SK-N-SH (cell line): ENCODE measurements at regions not wholly inside any gene's neighbourhood (a gene's known extent, or its start where the extent isn't known, plus 50 kb on each side); places are given as distances from the start of the nearest gene placed in this dataset.

Experiments
- CTCF ChIA-PET: fragments of 300-600, 350-600 bp; formaldehyde crosslinking; extraction: SDS; loops from one replicate; lab custom pipeline; 2021; lab: Yijun Ruan, JAX
- POLR2A ChIA-PET: fragments of 350-600 bp; sonication (Branson Sonifier 250); formaldehyde crosslinking; extraction: SDS; loops from one replicate; lab custom pipeline; 2020; ENCODE audit warnings: antibody characterized with exemption, inconsistent platforms; lab: Yijun Ruan, JAX
- DNase-seq: peaks from one replicate; pipeline ENCODE4 v3.0.0; 2012
- H2AFZ ChIP-seq: fragments of 200-600 bp; sonication (generic); 2 replicates; pipeline ENCODE4 v1.8.1; 2016; ENCODE audit warnings: antibody characterized with exemption, mild to moderate bottlenecking, low read depth
- H3F3A ChIP-seq: fragments of 200-600 bp; sonication (generic); replicated peaks from 2 replicates; pipeline ENCODE3; 2016; ENCODE audit warnings: antibody characterized with exemption, mild to moderate bottlenecking; ENCODE audit not compliant: insufficient read depth
- H3K27ac ChIP-seq, 2 experiments: fragments of 200-500 bp in 1 of 2; fragments of 200-600 bp in 1 of 2; sonication (Bioruptor generic) in 1 of 2; sonication (generic), shearing (Covaris generic) in 1 of 2; 2 replicates each; pipeline versions ENCODE4 v1.5.1 to v1.6.1; 2014 to 2016; ENCODE audit warnings: low read depth in 2 of 2, inconsistent platforms in 1 of 2, low read length in 1 of 2, mild to moderate bottlenecking in 1 of 2, mixed read lengths in 1 of 2
- H3K27me3 ChIP-seq: fragments of 200-600 bp; sonication (generic), shearing (Covaris generic); 2 replicates; pipeline ENCODE4 v1.6.1; 2016; ENCODE audit warnings: mixed run types; ENCODE audit not compliant: insufficient read depth
- H3K36me3 ChIP-seq, 2 experiments: fragments of 200-500 bp in 1 of 2; fragments of 200-600 bp in 1 of 2; sonication (Bioruptor generic) in 1 of 2; sonication (generic) in 1 of 2; replicated peaks in 1 of 2; 2 replicates each; pipeline versions ENCODE3 to v1.5.1; 2014 to 2016; ENCODE audit warnings: low read length in 1 of 2, mild to moderate bottlenecking in 1 of 2; ENCODE audit not compliant: insufficient read depth in 2 of 2, control insufficient read depth in 1 of 2
- H3K4me1 ChIP-seq, 2 experiments: fragments of 200-500 bp in 1 of 2; fragments of 200-600 bp in 1 of 2; sonication (Bioruptor generic) in 1 of 2; sonication (generic), shearing (Covaris generic) in 1 of 2; 2 replicates each; pipeline versions ENCODE4 v1.5.1 to v1.6.1; 2014 to 2016; ENCODE audit warnings: low read depth in 1 of 2, low read length in 1 of 2, mixed run types in 1 of 2; ENCODE audit not compliant: insufficient read depth in 2 of 2, control insufficient read depth in 1 of 2
- H3K4me2 ChIP-seq: fragments of 200-600 bp; sonication (generic), shearing (Covaris generic); 2 replicates; pipeline ENCODE4 v1.6.1; 2017; ENCODE audit warnings: mixed run types
- H3K4me3 ChIP-seq, 2 experiments: fragments of 200-500 bp in 1 of 2; fragments of 200-600 bp in 1 of 2; sonication (Bioruptor generic) in 1 of 2; sonication (generic), shearing (Covaris generic) in 1 of 2; 2 replicates each; pipeline versions ENCODE4 v1.5.1 to v1.8.1; 2014 to 2016; ENCODE audit warnings: low read depth in 2 of 2, inconsistent platforms in 1 of 2, low read length in 1 of 2, mild to moderate bottlenecking in 1 of 2, mixed read lengths in 1 of 2, moderate library complexity in 1 of 2
- H3K79me2 ChIP-seq: fragments of 200-600 bp; sonication (generic); 2 replicates; pipeline ENCODE4 v1.8.1; 2017; ENCODE audit warnings: mild to moderate bottlenecking; ENCODE audit not compliant: insufficient read depth
- H3K9ac ChIP-seq: fragments of 200-600 bp; sonication (generic); 2 replicates; pipeline ENCODE4 v1.6.1; 2017; ENCODE audit warnings: mixed run types
- H3K9me2 ChIP-seq: fragments of 200-600 bp; sonication (generic); 2 replicates; pipeline ENCODE4 v1.6.1; 2017; ENCODE audit warnings: mixed run types
- H3K9me3 ChIP-seq: fragments of 200-600 bp; sonication (generic); 2 replicates; pipeline ENCODE4 v1.6.1; 2017; ENCODE audit warnings: mixed run types, mild to moderate bottlenecking, moderate library complexity
- H4K20me1 ChIP-seq: fragments of 200-600 bp; sonication (generic); 2 replicates; pipeline ENCODE4 v1.6.1; 2017; ENCODE audit warnings: mild to moderate bottlenecking, mixed run types; ENCODE audit not compliant: insufficient read depth
- CHD2 ChIP-seq: fragments of 150-350 bp; IDR thresholded peaks from 2 replicates; pipeline ENCODE4 v1.6.1; 2018; ENCODE audit warnings: low read length; ENCODE audit not compliant: partially characterized antibody
- CTCF ChIP-seq: fragments of 200-600 bp; sonication (generic); IDR thresholded peaks from 2 replicates; pipeline ENCODE4 v1.6.1; 2017; ENCODE audit warnings: antibody characterized with exemption, mild to moderate bottlenecking, moderate library complexity
- FOSL2 ChIP-seq: IDR thresholded peaks from 2 replicates; pipeline ENCODE4 v1.4.0; 2012; ENCODE audit warnings: low read depth, mild to moderate bottlenecking, moderate library complexity, borderline replicate concordance
- FOXJ3 ChIP-seq: sonication (generic); formaldehyde crosslinking; IDR thresholded peaks from 2 replicates; pipeline ENCODE4 v1.5.1; 2020; ENCODE audit warnings: mild to moderate bottlenecking, missing genetic modification reagents
- FOXM1 ChIP-seq: IDR thresholded peaks from 2 replicates; pipeline ENCODE4 v1.4.0; 2012; ENCODE audit warnings: low read depth, mild to moderate bottlenecking
- GABPA ChIP-seq: IDR thresholded peaks from 2 replicates; pipeline ENCODE4 v1.4.0; 2012; ENCODE audit warnings: low read depth, mild to moderate bottlenecking
- GATA2 ChIP-seq: sonication (generic); formaldehyde crosslinking; IDR thresholded peaks from 2 replicates; pipeline ENCODE4 v1.5.0; 2020; ENCODE audit warnings: mild to moderate bottlenecking, missing genetic modification reagents
- IRF3 ChIP-seq: fragments of 150-350 bp; IDR thresholded peaks from 2 replicates; pipeline ENCODE4 v1.6.1; 2016; ENCODE audit warnings: mild to moderate bottlenecking, low read depth, low read length
- JUND ChIP-seq: IDR thresholded peaks from 2 replicates; pipeline ENCODE4 v1.4.0; 2012
- MEF2A ChIP-seq: IDR thresholded peaks from 2 replicates; pipeline ENCODE4 v1.4.0; 2012; ENCODE audit warnings: low read depth, borderline replicate concordance
- MXI1 ChIP-seq: IDR thresholded peaks from 2 replicates; pipeline ENCODE4 v1.6.1; 2012; ENCODE audit warnings: mild to moderate bottlenecking, low read depth, low read length, improper control_type of control experiment
- NRF1 ChIP-seq: IDR thresholded peaks from 2 replicates; pipeline ENCODE4 v1.6.1; 2012; ENCODE audit warnings: low read depth, mild to moderate bottlenecking, low read length
- RAD21 ChIP-seq: IDR thresholded peaks from 2 replicates; pipeline ENCODE4 v1.6.1; 2012; ENCODE audit warnings: mild to moderate bottlenecking, low read length
- RCOR1 ChIP-seq: fragments of 150-350 bp; IDR thresholded peaks from 2 replicates; pipeline ENCODE4 v1.6.1; 2017; ENCODE audit warnings: antibody characterized with exemption, low read length
- REST ChIP-seq: IDR thresholded peaks from 2 replicates; pipeline ENCODE4 v1.6.1; 2012; ENCODE audit warnings: mild to moderate bottlenecking, low read depth, low read length, moderate library complexity
- RXRA ChIP-seq: IDR thresholded peaks from 2 replicates; pipeline ENCODE4 v1.4.0; 2012; ENCODE audit warnings: low read depth, mild to moderate bottlenecking, borderline replicate concordance
- TCF12 ChIP-seq: IDR thresholded peaks from 2 replicates; pipeline ENCODE4 v1.4.0; 2012
- TEAD4 ChIP-seq: IDR thresholded peaks from 2 replicates; pipeline ENCODE4 v1.4.0; 2012; ENCODE audit warnings: mild to moderate bottlenecking, borderline replicate concordance; ENCODE audit not compliant: insufficient read depth
- USF1 ChIP-seq: IDR thresholded peaks from 2 replicates; pipeline ENCODE4 v1.4.0; 2012; ENCODE audit warnings: low read depth, borderline replicate concordance
- WGBS: methylation state at CpG from one replicate; pipeline ENCODE4 v1.1.6; 2017; ENCODE audit warnings: low lambda C conversion rate; 5-methylcytosine and 5-hydroxymethylcytosine counted together
- TF ChIP-seq, protein P1 (sequence below): fragments of 150-350 bp; IDR thresholded peaks from 2 replicates; pipeline ENCODE4 v1.6.1; 2017; ENCODE audit warnings: antibody characterized with exemption, low read length, low read depth, borderline replicate concordance
- TF ChIP-seq, protein P2 (sequence below): IDR thresholded peaks from 2 replicates; pipeline ENCODE4 v1.4.0; 2012; ENCODE audit warnings: low read depth

DNA sequence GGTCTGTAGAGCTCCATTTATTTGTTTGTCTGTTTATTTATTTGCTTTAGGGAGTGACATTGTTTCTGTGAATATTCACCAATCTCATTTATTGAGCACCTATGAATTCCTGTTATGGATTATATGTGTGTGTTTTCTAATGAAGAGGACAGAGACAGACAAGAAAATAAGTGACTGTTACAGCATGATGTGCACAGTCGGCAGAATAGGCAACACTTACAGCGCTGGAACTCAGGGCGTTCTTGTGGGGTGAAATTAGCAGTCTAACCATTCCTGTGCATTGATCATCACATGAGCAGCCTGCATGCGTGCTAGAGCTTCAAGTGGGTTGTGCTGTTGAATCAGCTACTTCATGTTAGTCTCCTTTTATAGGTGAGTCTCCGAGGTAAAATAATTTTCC lies 960.7 kb downstream of the SLC4A3 start:
- H4K20me1 ChIP-seq, result no peaks in the 10 kb centered on the region
- no peak overlapping the region for H3K4me2 ChIP-seq
- no peaks in the 10 kb centered on the region for H3K27me3 ChIP-seq
- no peak overlapping the region for H2AFZ ChIP-seq
- H3K4me3 ChIP-seq, result no peak overlapping the region
- 9% methylated on average over 5 of the region's 5 CpGs for WGBS
- ChIA-PET POLR2A (no interaction called here), CTCF (no interaction called here)
- DNase-seq, result no peak
- no peaks in the 10 kb centered on the region; a peak in 1 of 4 replicates for H3K4me1 ChIP-seq
- no peaks in the 10 kb centered on the region for H3F3A ChIP-seq
- no peak overlapping the region for H3K9ac ChIP-seq
- H3K9me3 ChIP-seq, result no peaks in the 10 kb centered on the region
- H3K9me2 ChIP-seq, result no peaks in the 10 kb centered on the region
- TF ChIP-seq CHD2 (no peak), FOSL2 (no peak), MXI1 (no peak), TCF12 (no peak), TEAD4 (no peak), RCOR1 (no peak), FOXJ3 (CRISPR knock-in tag) (no peak), RXRA (no peak), FOXM1 (no peak), NRF1 (no peak), CTCF (no peak), JUND (no peak), GABPA (no peak), MEF2A (no peak), RAD21 (no peak)
- TF ChIP-seq, protein P1, sequence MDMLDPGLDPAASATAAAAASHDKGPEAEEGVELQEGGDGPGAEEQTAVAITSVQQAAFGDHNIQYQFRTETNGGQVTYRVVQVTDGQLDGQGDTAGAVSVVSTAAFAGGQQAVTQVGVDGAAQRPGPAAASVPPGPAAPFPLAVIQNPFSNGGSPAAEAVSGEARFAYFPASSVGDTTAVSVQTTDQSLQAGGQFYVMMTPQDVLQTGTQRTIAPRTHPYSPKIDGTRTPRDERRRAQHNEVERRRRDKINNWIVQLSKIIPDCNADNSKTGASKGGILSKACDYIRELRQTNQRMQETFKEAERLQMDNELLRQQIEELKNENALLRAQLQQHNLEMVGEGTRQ, result no peak
- TF ChIP-seq, protein P2, sequence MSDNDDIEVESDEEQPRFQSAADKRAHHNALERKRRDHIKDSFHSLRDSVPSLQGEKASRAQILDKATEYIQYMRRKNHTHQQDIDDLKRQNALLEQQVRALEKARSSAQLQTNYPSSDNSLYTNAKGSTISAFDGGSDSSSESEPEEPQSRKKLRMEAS, result no peak
- H3K27ac ChIP-seq, result no peak overlapping the region
- no peaks in the 10 kb centered on the region for H3K79me2 ChIP-seq
- H3K36me3 ChIP-seq, result no peaks in the 10 kb centered on the region

DNA sequence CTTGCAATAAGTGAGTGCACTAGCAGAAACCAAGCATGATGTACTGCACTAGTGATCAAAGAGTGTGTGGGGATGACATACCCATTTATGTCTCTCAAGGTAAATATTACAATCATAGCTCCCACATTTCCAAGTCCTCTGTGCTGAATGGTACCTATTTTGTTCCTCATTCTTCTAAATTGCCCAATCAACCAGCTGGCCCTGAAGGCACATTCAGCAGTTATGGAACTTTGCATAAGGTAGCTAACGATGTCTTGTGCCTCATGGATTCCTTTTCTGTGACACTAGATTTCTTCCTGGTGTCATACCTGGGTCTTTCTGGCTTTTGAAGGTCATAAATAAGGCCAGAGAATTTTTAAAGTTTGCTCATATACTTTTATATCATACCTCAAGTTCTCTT lies 963.0 kb downstream of the SLC4A3 start:
- H3K9me3 ChIP-seq, result no peaks in the 10 kb centered on the region
- no peaks in the 10 kb centered on the region for H3K9me2 ChIP-seq
- DNase-seq, result no peak
- H3K36me3 ChIP-seq, result no peaks in the 10 kb centered on the region
- POLR2A ChIA-PET, result no interaction called here
- H2AFZ ChIP-seq, result no peak overlapping the region
- H3F3A ChIP-seq, result no peaks in the 10 kb centered on the region
- WGBS, result 4% methylated on average over 1 of the region's 1 CpG
- no peak overlapping the region for H3K27ac ChIP-seq
- CTCF ChIA-PET, result no interaction called here
- H3K4me2 ChIP-seq, result no peak overlapping the region
- no peaks in the 10 kb centered on the region for H3K27me3 ChIP-seq
- H3K4me3 ChIP-seq, result no peak overlapping the region
- H3K9ac ChIP-seq, result no peak overlapping the region
- H3K79me2 ChIP-seq, result no peaks in the 10 kb centered on the region
- H4K20me1 ChIP-seq, result no peaks in the 10 kb centered on the region
- H3K4me1 ChIP-seq, result no peaks in the 10 kb centered on the region; a peak in 1 of 4 replicates
- TF ChIP-seq NRF1, result no peak
- no peak for TF ChIP-seq REST
- TF ChIP-seq TEAD4, result no peak
- no peak for TF ChIP-seq CHD2
- TF ChIP-seq GATA2 (CRISPR knock-in tag), result no peak
- no peak for TF ChIP-seq RCOR1
- TF ChIP-seq IRF3, result no peak
- TF ChIP-seq USF1, result no peak
- TF ChIP-seq RXRA, result no peak
